Breast epithelium (tissue), 4 donors: ENCODE measurements at regions not wholly inside any gene's neighbourhood (a gene's known extent, or its start where the extent isn't known, plus 50 kb on each side); places are given as distances from the start of the nearest gene placed in this dataset.
"Not testable (repeated sequence)": the region's sequence is repeated elsewhere in the genome, so short reads cannot be mapped to it uniquely, and the experiment has no call there.

Experiments used
- DNase-seq, 2 donors: peaks; one replicate each; pipeline ENCODE4 v3.0.0-alpha.2; 2019; ENCODE audit warnings: low spot score in 2 of 2
- H3K27ac ChIP-seq, 2 donors: fragments of 200-600 bp; sonication (generic) in 1 of 2; one replicate each; pipeline ENCODE4 v1.5.1; 2016 to 2019; ENCODE audit warnings: mild to moderate bottlenecking in 1 of 2
- H3K27me3 ChIP-seq, 2 donors: fragments of 200-600 bp; sonication (generic) in 1 of 2; one replicate each; pipeline versions ENCODE4 v1.5.1 to v1.6.0; 2017 to 2019; ENCODE audit warnings: control low read depth in 1 of 2, mild to moderate bottlenecking in 1 of 2
- H3K36me3 ChIP-seq: fragments of 200-600 bp; one replicate; pipeline ENCODE4 v1.5.1; 2019
- H3K4me1 ChIP-seq, 2 donors: fragments of 200-600 bp; sonication (generic); one replicate each; pipeline ENCODE4 v1.5.1; 2016 to 2019; ENCODE audit warnings: control low read depth in 1 of 2
- H3K4me3 ChIP-seq, 3 donors: fragments of 200-600 bp; sonication (generic); 1 replicate in 2 of 3; 2 replicates in 1 of 3; pipeline ENCODE4 v1.5.1; 2016 to 2019; ENCODE audit warnings: mild to moderate bottlenecking in 3 of 3, moderate library complexity in 2 of 3
- H3K9me3 ChIP-seq, 2 donors: fragments of 200-600 bp; sonication (generic) in 1 of 2; one replicate each; pipeline ENCODE4 v1.5.1; 2016 to 2019; ENCODE audit warnings: control low read depth in 1 of 2
- CTCF ChIP-seq, 3 donors: fragments of 450-650 bp; IDR thresholded peaks; one replicate each; pipeline ENCODE4 v1.5.1; 2016 to 2017; ENCODE audit warnings: antibody characterized with exemption in 3 of 3, mild to moderate bottlenecking in 3 of 3, moderate library complexity in 3 of 3
- POLR2A ChIP-seq: fragments of 450-650 bp; IDR thresholded peaks from one replicate; pipeline ENCODE4 v1.6.1; 2016; ENCODE audit warnings: antibody characterized with exemption, mild to moderate bottlenecking, moderate library complexity
- POLR2AphosphoS5 ChIP-seq, 3 donors: sonication (generic); formaldehyde crosslinking; IDR thresholded peaks; one replicate each; pipeline ENCODE4 v1.6.1; 2017; ENCODE audit warnings: antibody characterized with exemption in 3 of 3
- intact Hi-C: fragments of 100-400 bp; cut with DNase I; formaldehyde crosslinking; loops from one replicate; pipeline ENCODE4 v1.15.1; 2023; ENCODE audit warnings: low total_unique reads

GRCh38 chr4:81678801-81679200, 207.1 kb upstream of the RASGEF1B start:
- TF ChIP-seq POLR2A: no peak
- Histone ChIP-seq H3K27ac (no peak overlapping the region), H3K27me3 (no peaks in the 10 kb centered on the region), H3K36me3 (no peaks in the 10 kb centered on the region), H3K4me3 (no peak overlapping the region), H3K4me1 (no peaks in the 10 kb centered on the region), H3K9me3 (no peaks in the 10 kb centered on the region)
- intact Hi-C loops: no loop called here
- no peak for DNase-seq

GRCh38 chr4:81676537-81676936, 204.8 kb upstream of the RASGEF1B start:
- peak overlapping the region in 1 of 2 donors; percentile 12 for H3K27ac ChIP-seq
- H3K4me1 ChIP-seq: no peaks in the 10 kb centered on the region
- no peaks in the 10 kb centered on the region for H3K36me3 ChIP-seq
- intact Hi-C loops: no loop called here
- TF ChIP-seq CTCF (IDR thresholded peaks at IDR 0.05) (no peak), POLR2A (no peak), POLR2AphosphoS5 (IDR thresholded peaks at IDR 0.05) (no peak)
- H3K27me3 ChIP-seq: no peaks in the 10 kb centered on the region
- H3K9me3 ChIP-seq: no peaks in the 10 kb centered on the region
- H3K4me3 ChIP-seq: no peak overlapping the region
- DNase-seq: no peak

GRCh38 chr4:81675791-81676393, 204.2 kb upstream of the RASGEF1B start:
- H3K4me1 ChIP-seq: no peaks in the 10 kb centered on the region
- intact Hi-C loops: no loop called here
- no peak overlapping the region for H3K4me3 ChIP-seq
- TF ChIP-seq POLR2A (no peak), POLR2AphosphoS5 (IDR thresholded peaks at IDR 0.05) (no peak), CTCF (IDR thresholded peaks at IDR 0.05) (no peak)
- DNase-seq: no peak
- H3K27me3 ChIP-seq: no peaks in the 10 kb centered on the region
- H3K27ac ChIP-seq: peak overlapping the region in 1 of 2 donors; percentile 12
- H3K36me3 ChIP-seq: no peaks in the 10 kb centered on the region
- H3K9me3 ChIP-seq: no peaks in the 10 kb centered on the region

- Histone ChIP-seq H3K9me3 (no peaks in the 10 kb centered on the region), H3K4me1 (no peaks in the 10 kb centered on the region), H3K36me3 (no peaks in the 10 kb centered on the region), H3K27me3 (no peaks in the 10 kb centered on the region), H3K27ac (no peak overlapping the region), H3K4me3 (no peak overlapping the region)
- TF ChIP-seq POLR2AphosphoS5 (IDR thresholded peaks at IDR 0.05): no peak
- no peak for TF ChIP-seq POLR2A
- no peak for TF ChIP-seq CTCF (IDR thresholded peaks at IDR 0.05)
- DNase-seq: no peak
- intact Hi-C loops: no loop called here
Observed at GRCh38 chr4:81673961-81674360, 202.3 kb upstream of the RASGEF1B start.

- intact Hi-C loops, H3K36me3 ChIP-seq, H3K27me3 ChIP-seq, H3K4me1 ChIP-seq, H3K9me3 ChIP-seq, DNase-seq, H3K27ac ChIP-seq, H3K4me3 ChIP-seq: not testable (repeated sequence)
Observed at GRCh38 chr4:81668328-81668727, 196.6 kb upstream of the RASGEF1B start.

GRCh38 chr4:81667539-81667938, 195.8 kb upstream of the RASGEF1B start:
- Histone ChIP-seq H3K9me3 (no peaks in the 10 kb centered on the region), H3K27me3 (no peaks in the 10 kb centered on the region), H3K4me3 (no peak overlapping the region), H3K27ac (no peak overlapping the region), H3K36me3 (no peaks in the 10 kb centered on the region), H3K4me1 (peaks cover 0 to 5% of the 10 kb centered on the region in 2 donors)
- DNase-seq: no peak
- intact Hi-C loops: no loop called here
- TF ChIP-seq POLR2A (no peak), CTCF (IDR thresholded peaks at IDR 0.05) (no peak), POLR2AphosphoS5 (IDR thresholded peaks at IDR 0.05) (no peak)
